Activated T-helper 17 cell treated with anti-CD3 and anti-CD28 coated beads, Interleukin-2, amount 50 U/mL, for 72 hours (primary cell): ENCODE measurements at regions not wholly inside any gene's neighbourhood (a gene's known extent, or its start where the extent isn't known, plus 50 kb on each side); places are given as distances from the start of the nearest gene placed in this dataset.

ENCODE experiments used
- ATAC-seq: fragments of 150-1000 bp; cut with Tn5 transposase; replicated peaks from 2 replicates; pipeline ENCODE4 v1.10.0; 2021; ENCODE audit warnings: mild to moderate bottlenecking, moderate library complexity
- H3K27ac Mint-ChIP-seq: one replicate; pipeline ENCODE4 v1.8.0; 2022; ENCODE audit warnings: mixed read lengths
- H3K27me3 Mint-ChIP-seq: one replicate; pipeline ENCODE4 v1.8.0; 2022; ENCODE audit warnings: mixed read lengths
- H3K36me3 Mint-ChIP-seq: one replicate; pipeline ENCODE4 v1.8.0; 2022; ENCODE audit warnings: low read depth, mild to moderate bottlenecking, mixed read lengths
- H3K4me1 Mint-ChIP-seq: one replicate; pipeline ENCODE4 v1.8.0; 2022; ENCODE audit warnings: mixed read lengths
- H3K4me3 Mint-ChIP-seq: one replicate; pipeline ENCODE4 v1.8.0; 2022; ENCODE audit warnings: mild to moderate bottlenecking, mixed read lengths
- H3K9me3 Mint-ChIP-seq: one replicate; pipeline ENCODE4 v1.8.0; 2022; ENCODE audit warnings: mixed read lengths

DNA sequence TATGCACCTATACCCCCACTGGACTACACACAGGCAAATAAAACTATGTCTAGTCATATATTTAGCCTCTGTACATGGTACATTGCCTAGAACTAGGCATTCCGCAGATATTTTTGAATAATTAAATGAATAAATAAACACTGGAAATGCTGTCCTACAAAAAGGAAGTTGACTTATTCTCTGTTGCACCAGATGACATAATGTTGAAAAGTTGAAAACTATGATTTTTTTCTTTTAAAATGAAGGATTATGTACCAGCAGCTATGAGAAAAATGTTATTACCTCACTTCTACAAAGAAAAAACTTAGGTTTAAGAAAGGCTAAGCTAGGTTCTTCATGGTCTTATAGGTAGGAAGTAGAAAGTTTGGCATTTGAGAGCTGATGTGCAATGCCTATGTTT, 856.6 kb downstream of the METTL15 start:
- Mint-ChIP-seq H3K4me1 (no peaks in the 10 kb centered on the region), H3K4me3 (no peak overlapping the region), H3K36me3 (no peaks in the 10 kb centered on the region), H3K27me3 (no peaks in the 10 kb centered on the region), H3K27ac (no peak overlapping the region), H3K9me3 (peaks cover 13% of the 10 kb centered on the region)
- ATAC-seq: no peak

- no peaks in the 10 kb centered on the region for H3K36me3 Mint-ChIP-seq
Observed at GRCh38 chr11:28963187-28963586, 855.0 kb downstream of the METTL15 start.

DNA sequence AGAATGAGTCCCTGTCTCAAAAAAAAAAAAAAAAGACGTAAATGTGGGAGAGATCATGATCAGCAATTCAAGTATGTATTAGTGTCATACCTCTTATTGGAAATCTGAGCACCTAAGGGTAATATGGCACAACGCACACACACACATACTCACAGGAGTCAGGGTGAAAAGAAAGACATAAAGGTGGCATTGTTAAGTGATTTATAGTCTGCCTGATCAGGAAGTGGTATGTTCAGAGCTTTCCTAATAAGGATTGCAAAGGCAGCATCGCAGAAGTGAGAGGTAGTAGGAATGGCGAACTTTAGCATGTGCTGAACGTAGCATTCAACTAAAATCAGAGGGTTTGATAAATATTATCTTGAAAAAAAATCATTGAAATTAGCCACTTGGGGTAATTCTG, 854.3 kb downstream of the METTL15 start:
- Mint-ChIP-seq H3K27me3 (no peaks in the 10 kb centered on the region), H3K9me3 (peaks cover 6% of the 10 kb centered on the region), H3K27ac (no peak overlapping the region), H3K4me1 (no peaks in the 10 kb centered on the region), H3K4me3 (no peak overlapping the region), H3K36me3 (no peaks in the 10 kb centered on the region)
- ATAC-seq: no peak

More at GRCh38 chr11:28963187-28963586, 855.0 kb downstream of the METTL15 start:
- H3K9me3 Mint-ChIP-seq: peaks cover 10% of the 10 kb centered on the region
- no peaks in the 10 kb centered on the region for H3K4me1 Mint-ChIP-seq
- no peak overlapping the region for H3K4me3 Mint-ChIP-seq
- H3K27me3 Mint-ChIP-seq: no peaks in the 10 kb centered on the region
- no peak overlapping the region for H3K27ac Mint-ChIP-seq
- no peak for ATAC-seq

DNA sequence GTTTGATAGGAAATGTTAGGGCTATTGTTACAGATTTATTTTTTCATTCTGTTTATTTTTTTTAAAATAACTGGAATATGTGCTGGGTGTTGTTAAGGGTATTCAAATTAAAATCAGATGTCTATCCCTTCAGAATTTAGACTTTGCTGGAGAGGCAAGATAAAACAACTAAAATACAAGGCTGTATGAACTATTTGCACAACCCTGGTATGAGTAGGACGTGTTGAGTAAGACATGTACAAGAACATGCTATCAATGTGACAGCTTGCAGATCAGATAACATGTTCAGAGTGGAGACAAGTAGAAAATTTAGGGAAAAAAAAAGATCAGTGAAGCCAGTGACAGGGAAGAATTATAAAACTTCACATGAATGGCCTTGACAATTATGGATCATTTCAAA, 853.5 kb downstream of the METTL15 start:
- Mint-ChIP-seq H3K27me3 (no peaks in the 10 kb centered on the region), H3K4me3 (no peak overlapping the region), H3K9me3 (peaks cover 2% of the 10 kb centered on the region), H3K27ac (no peak overlapping the region), H3K4me1 (no peaks in the 10 kb centered on the region), H3K36me3 (no peaks in the 10 kb centered on the region)
- ATAC-seq: no peak

DNA sequence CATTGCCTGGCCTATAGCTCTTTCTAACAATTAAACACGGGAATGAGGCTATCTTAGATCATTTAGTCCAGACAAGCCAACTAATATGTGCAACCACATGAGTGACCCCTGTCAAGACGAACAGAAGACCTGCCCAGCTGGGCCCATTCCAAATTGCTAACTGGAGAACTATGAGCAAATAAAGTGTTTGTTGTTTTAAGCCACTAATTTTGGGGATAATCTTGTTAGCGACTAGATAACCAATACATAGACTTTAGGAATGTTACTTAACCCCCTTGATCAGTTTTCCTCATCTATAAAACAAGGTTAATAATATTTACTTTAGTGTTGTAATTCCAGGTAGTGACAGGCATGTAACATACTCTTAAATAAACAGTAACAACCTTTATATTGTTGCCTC, 848.3 kb downstream of the METTL15 start:
- Mint-ChIP-seq H3K27ac (no peak overlapping the region), H3K4me1 (no peaks in the 10 kb centered on the region), H3K36me3 (no peaks in the 10 kb centered on the region), H3K4me3 (no peak overlapping the region), H3K9me3 (peaks cover 5% of the 10 kb centered on the region), H3K27me3 (no peaks in the 10 kb centered on the region)
- ATAC-seq: no peak

GRCh38 chr11:28951191-28951590, 843.0 kb downstream of the METTL15 start:
- H3K9me3 Mint-ChIP-seq: peaks cover 9% of the 10 kb centered on the region
- no peaks in the 10 kb centered on the region for H3K4me1 Mint-ChIP-seq
- H3K4me3 Mint-ChIP-seq: no peak overlapping the region
- no peak for ATAC-seq
- no peaks in the 10 kb centered on the region for H3K36me3 Mint-ChIP-seq
- H3K27ac Mint-ChIP-seq: no peak overlapping the region
- no peaks in the 10 kb centered on the region for H3K27me3 Mint-ChIP-seq

GRCh38 chr11:28939381-28939780, 831.2 kb downstream of the METTL15 start:
- peaks cover 16% of the 10 kb centered on the region for H3K9me3 Mint-ChIP-seq

DNA sequence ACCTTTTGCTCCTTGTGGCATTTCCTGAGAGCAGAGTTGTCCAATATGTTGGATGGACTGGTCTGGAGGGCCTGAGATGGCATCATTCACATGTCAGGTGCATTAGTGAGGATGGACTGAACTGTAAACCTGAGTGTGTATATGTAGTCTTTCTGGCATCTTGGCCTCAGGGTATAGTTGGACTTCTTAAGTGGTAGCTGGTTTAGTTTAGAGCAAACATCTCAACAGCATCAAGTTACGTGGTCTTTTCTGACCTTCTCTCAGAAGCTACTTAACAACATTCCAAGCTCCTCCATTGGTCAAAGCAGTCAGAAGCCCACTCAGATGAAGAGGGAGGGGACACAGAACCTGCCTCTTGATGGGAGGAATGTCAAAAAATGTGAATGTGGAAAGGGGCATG, 829.9 kb downstream of the METTL15 start:
- H3K9me3 Mint-ChIP-seq: peaks cover 11% of the 10 kb centered on the region
- no peak overlapping the region for H3K4me3 Mint-ChIP-seq
- H3K27me3 Mint-ChIP-seq: no peaks in the 10 kb centered on the region
- no peak for ATAC-seq
- H3K27ac Mint-ChIP-seq: no peak overlapping the region
- no peaks in the 10 kb centered on the region for H3K36me3 Mint-ChIP-seq
- H3K4me1 Mint-ChIP-seq: no peaks in the 10 kb centered on the region

More at GRCh38 chr11:28939381-28939780, 831.2 kb downstream of the METTL15 start:
- no peak overlapping the region for H3K4me3 Mint-ChIP-seq
- H3K36me3 Mint-ChIP-seq: no peaks in the 10 kb centered on the region
- H3K27ac Mint-ChIP-seq: no peak overlapping the region
- ATAC-seq: no peak
- no peaks in the 10 kb centered on the region for H3K4me1 Mint-ChIP-seq
- H3K27me3 Mint-ChIP-seq: no peaks in the 10 kb centered on the region

DNA sequence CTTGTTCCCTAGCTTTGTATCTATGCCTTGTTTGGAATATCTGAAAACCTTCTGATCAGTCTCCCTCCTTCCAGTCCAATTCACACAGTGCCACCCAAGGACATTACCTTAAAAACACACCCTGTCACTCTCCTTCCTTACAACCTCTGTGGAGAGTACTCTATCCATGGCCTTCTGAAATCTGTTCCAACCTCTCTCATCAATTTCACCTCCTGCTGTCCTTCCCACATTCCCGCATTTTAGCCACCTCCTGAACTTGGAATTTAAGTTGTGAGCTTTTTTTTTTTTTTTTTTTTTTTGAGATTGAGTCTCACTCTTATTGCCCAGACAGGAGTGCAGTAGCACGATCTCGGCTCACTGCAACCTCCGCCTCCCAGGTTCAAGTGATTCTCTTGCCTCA, 824.8 kb downstream of the METTL15 start:
- H3K27ac Mint-ChIP-seq: no peak overlapping the region

GRCh38 chr11:28924004-28924403, 815.8 kb downstream of the METTL15 start:
- Mint-ChIP-seq H3K4me3 (no peak overlapping the region), H3K36me3 (no peaks in the 10 kb centered on the region), H3K27ac (no peak overlapping the region), H3K9me3 (peaks cover 26% of the 10 kb centered on the region), H3K4me1 (no peaks in the 10 kb centered on the region), H3K27me3 (no peaks in the 10 kb centered on the region)
- no peak for ATAC-seq

More for the DNA sequence above, 824.8 kb downstream of the METTL15 start:
- H3K9me3 Mint-ChIP-seq: peaks cover 16% of the 10 kb centered on the region
- no peak overlapping the region for H3K4me3 Mint-ChIP-seq
- no peaks in the 10 kb centered on the region for H3K36me3 Mint-ChIP-seq
- no peak for ATAC-seq
- H3K27me3 Mint-ChIP-seq: no peaks in the 10 kb centered on the region
- H3K4me1 Mint-ChIP-seq: no peaks in the 10 kb centered on the region

DNA sequence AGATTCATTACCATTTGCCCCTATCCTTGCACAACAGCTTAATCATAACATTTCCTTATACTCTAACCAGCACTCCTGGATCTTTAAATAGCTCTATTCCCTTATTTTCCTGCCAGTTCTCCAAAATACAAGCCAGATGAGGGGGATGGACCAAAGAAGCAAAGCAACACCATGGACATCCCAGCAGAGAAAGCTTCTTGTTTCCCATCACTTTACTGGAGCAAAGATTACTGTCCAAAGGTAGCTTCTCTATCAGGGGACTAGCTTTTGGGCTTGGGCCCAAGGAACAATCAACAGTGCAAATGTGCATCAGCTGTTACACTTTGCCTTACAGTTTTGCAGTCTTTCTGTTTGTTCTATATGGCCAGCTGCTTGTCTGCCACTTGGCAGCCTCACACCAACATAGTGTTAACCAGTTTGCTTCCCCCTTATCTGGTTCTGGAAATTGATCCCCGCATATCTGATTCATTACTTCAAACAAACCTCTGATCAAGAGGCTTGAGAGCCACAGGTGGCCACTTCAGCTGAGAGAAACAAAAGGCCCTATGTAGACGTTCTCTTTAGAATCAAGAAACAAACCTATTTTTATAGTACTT, 814.3 kb downstream of the METTL15 start:
- no peak overlapping the region for H3K27ac Mint-ChIP-seq
- H3K4me3 Mint-ChIP-seq: no peak overlapping the region
- no peak for ATAC-seq
- peaks cover 31% of the 10 kb centered on the region for H3K9me3 Mint-ChIP-seq
- H3K27me3 Mint-ChIP-seq: no peaks in the 10 kb centered on the region
- no peaks in the 10 kb centered on the region for H3K36me3 Mint-ChIP-seq
- no peaks in the 10 kb centered on the region for H3K4me1 Mint-ChIP-seq

DNA sequence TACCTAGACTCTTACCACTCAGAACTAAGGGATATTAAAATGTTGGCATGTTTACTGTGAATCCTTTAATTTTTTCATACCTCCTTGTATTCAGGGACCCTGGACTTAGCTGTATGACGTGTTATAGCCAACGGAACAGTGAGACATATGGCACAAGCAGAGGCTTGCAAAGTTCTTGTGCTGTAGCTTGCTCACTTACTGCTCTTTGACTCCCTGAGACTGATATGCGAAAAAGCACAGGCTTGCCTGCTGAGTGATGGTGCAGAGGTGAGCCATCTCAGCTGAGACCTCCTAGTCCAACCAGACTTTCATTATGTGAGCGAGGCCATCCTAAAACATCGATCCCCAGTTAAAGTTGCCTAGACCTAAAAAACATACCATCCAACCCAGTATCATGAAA, 811.0 kb downstream of the METTL15 start:
- Mint-ChIP-seq H3K27ac (no peak overlapping the region), H3K27me3 (no peaks in the 10 kb centered on the region), H3K4me1 (no peaks in the 10 kb centered on the region), H3K4me3 (no peak overlapping the region), H3K36me3 (no peaks in the 10 kb centered on the region), H3K9me3 (peaks cover 27% of the 10 kb centered on the region)
- no peak for ATAC-seq

- H3K36me3 Mint-ChIP-seq: no peaks in the 10 kb centered on the region
- no peaks in the 10 kb centered on the region for H3K27me3 Mint-ChIP-seq
- H3K4me1 Mint-ChIP-seq: no peaks in the 10 kb centered on the region
- H3K9me3 Mint-ChIP-seq: peaks cover 17% of the 10 kb centered on the region
- no peak overlapping the region for H3K27ac Mint-ChIP-seq
- no peak overlapping the region for H3K4me3 Mint-ChIP-seq
- ATAC-seq: no peak
Observed at GRCh38 chr11:28913883-28914282, 805.7 kb downstream of the METTL15 start.

GRCh38 chr11:28911829-28912228, 803.6 kb downstream of the METTL15 start:
- no peak overlapping the region for H3K27ac Mint-ChIP-seq
- ATAC-seq: no peak
- no peaks in the 10 kb centered on the region for H3K36me3 Mint-ChIP-seq
- peaks cover 16% of the 10 kb centered on the region for H3K9me3 Mint-ChIP-seq
- no peak overlapping the region for H3K4me3 Mint-ChIP-seq
- H3K4me1 Mint-ChIP-seq: no peaks in the 10 kb centered on the region
- no peaks in the 10 kb centered on the region for H3K27me3 Mint-ChIP-seq

GRCh38 chr11:28910926-28911325, 802.7 kb downstream of the METTL15 start:
- H3K27ac Mint-ChIP-seq: no peak overlapping the region
- peaks cover 12% of the 10 kb centered on the region for H3K9me3 Mint-ChIP-seq
- no peaks in the 10 kb centered on the region for H3K4me1 Mint-ChIP-seq
- H3K4me3 Mint-ChIP-seq: no peak overlapping the region
- H3K36me3 Mint-ChIP-seq: no peaks in the 10 kb centered on the region
- ATAC-seq: no peak
- no peaks in the 10 kb centered on the region for H3K27me3 Mint-ChIP-seq

DNA sequence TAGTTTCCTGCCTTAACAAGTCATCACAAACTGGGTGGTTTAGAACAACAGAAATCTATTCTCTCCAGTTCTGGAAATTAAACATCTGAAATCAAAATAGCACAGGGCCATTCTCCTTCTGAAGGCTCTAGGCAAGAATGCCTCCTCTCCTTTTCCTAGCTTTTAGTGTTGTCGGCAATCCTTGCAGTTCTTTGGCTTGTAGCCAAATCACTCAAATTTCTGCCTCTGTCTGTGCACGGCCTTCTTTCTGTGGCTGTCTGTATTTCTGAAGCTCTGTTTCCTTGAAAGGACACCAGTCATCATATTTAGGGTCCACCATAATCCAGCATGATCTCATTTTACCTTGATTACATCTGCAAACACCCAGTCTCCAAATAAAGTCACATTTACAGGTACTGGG, 795.5 kb downstream of the METTL15 start:
- H3K27ac Mint-ChIP-seq: no peak overlapping the region
- H3K4me3 Mint-ChIP-seq: no peak overlapping the region
- H3K4me1 Mint-ChIP-seq: no peaks in the 10 kb centered on the region
- no peaks in the 10 kb centered on the region for H3K27me3 Mint-ChIP-seq
- no peaks in the 10 kb centered on the region for H3K36me3 Mint-ChIP-seq
- peaks cover 8% of the 10 kb centered on the region for H3K9me3 Mint-ChIP-seq
- no peak for ATAC-seq
